CD4-positive, alpha-beta T cell (primary cell): ENCODE measurements at regions not wholly inside any gene's neighbourhood (a gene's known extent, or its start where the extent isn't known, plus 50 kb on each side); places are given as distances from the start of the nearest gene placed in this dataset.

Source experiments
- ATAC-seq: fragments of 200-7000 bp; cut with Tn5 transposase; one replicate; pipeline ENCODE4 v1.10.0; 2022; ENCODE audit warnings: mild to moderate bottlenecking; ENCODE audit not compliant: poor library complexity
- CTCF ChIA-PET: fragments of 350-600 bp; sonication (Branson Sonifier 250); formaldehyde crosslinking; loops from one replicate; lab custom pipeline; 2021; ENCODE audit warnings: antibody characterized with exemption, inconsistent platforms; lab: Charles Lee
- POLR2A ChIA-PET: fragments of 350-600 bp; sonication (Branson Sonifier 250); formaldehyde crosslinking; loops from one replicate; lab custom pipeline; 2021; ENCODE audit warnings: antibody characterized with exemption, inconsistent platforms; lab: Charles Lee
- DNase-seq, 14 experiments: peaks; one replicate each; pipeline ENCODE4 v3.0.0-alpha.2; 2013 to 2020; ENCODE audit warnings: mixed read lengths in 2 of 14
- H3K27ac ChIP-seq, 2 donors: one replicate each; pipeline versions ENCODE4 v1.5.1 to v1.7.0; 2013; ENCODE audit warnings: low read length in 2 of 2, low read depth in 1 of 2, mild to moderate bottlenecking in 1 of 2
- H3K27me3 ChIP-seq, 2 experiments: 1 replicate in 1 of 2; 2 replicates in 1 of 2; pipeline versions ENCODE4 v1.6.1 to v1.7.0; 2013; ENCODE audit warnings: low read length in 2 of 2, control low read depth in 1 of 2, mild to moderate bottlenecking in 1 of 2, moderate library complexity in 1 of 2; ENCODE audit not compliant: insufficient read depth in 2 of 2, control insufficient read depth in 1 of 2
- H3K36me3 ChIP-seq: one replicate; pipeline ENCODE4 v1.6.1; 2013; ENCODE audit warnings: low read length, control low read depth; ENCODE audit not compliant: insufficient read depth
- H3K4me1 ChIP-seq: one replicate; pipeline ENCODE4 v1.6.1; 2013; ENCODE audit warnings: low read length, control low read depth; ENCODE audit not compliant: insufficient read depth
- H3K4me3 ChIP-seq: one replicate; pipeline ENCODE4 v1.5.1; 2013; ENCODE audit warnings: mild to moderate bottlenecking, low read length, moderate library complexity
- H3K9me3 ChIP-seq, 2 experiments: 1 replicate in 1 of 2; 2 replicates in 1 of 2; pipeline versions ENCODE4 v1.6.1 to v1.7.0; 2013; ENCODE audit warnings: low read length in 2 of 2, mild to moderate bottlenecking in 2 of 2, control low read depth in 1 of 2, moderate library complexity in 1 of 2; ENCODE audit not compliant: control insufficient read depth in 1 of 2, insufficient read depth in 1 of 2
- H3K27ac Mint-ChIP-seq: one replicate; pipeline ENCODE4 v1.8.0; 2020; ENCODE audit warnings: mixed read lengths
- H3K27me3 Mint-ChIP-seq: one replicate; pipeline ENCODE4 v1.8.0; 2021; ENCODE audit warnings: mixed read lengths
- H3K36me3 Mint-ChIP-seq: one replicate; pipeline ENCODE4 v1.8.0; 2021; ENCODE audit warnings: low read depth, mixed read lengths
- H3K4me1 Mint-ChIP-seq: one replicate; pipeline ENCODE4 v1.8.0; 2021; ENCODE audit warnings: low read depth, mixed read lengths
- H3K4me3 Mint-ChIP-seq: one replicate; pipeline ENCODE4 v1.8.0; 2020; ENCODE audit warnings: mild to moderate bottlenecking, mixed read lengths
- H3K9me3 Mint-ChIP-seq: one replicate; pipeline ENCODE4 v1.8.0; 2020; ENCODE audit warnings: mixed read lengths
- CTCF ChIP-seq: fragments of 200-600 bp; IDR thresholded peaks from one replicate; pipeline ENCODE4 v1.8.0; 2022; ENCODE audit warnings: antibody characterized with exemption, mild to moderate bottlenecking
- intact Hi-C, 2 experiments: fragments of 100-400 bp; cut with DNase I in 1 of 2; cut with micrococcal nuclease in 1 of 2; formaldehyde crosslinking; loops; one replicate each; pipeline versions ENCODE4 v1.15.1 to v1.9.0; 2023 to 2025; cut with DNase I, micrococcal nuclease

- no peaks in the 10 kb centered on the region for H3K9me3 ChIP-seq
- Mint-ChIP-seq H3K36me3 (no peaks in the 10 kb centered on the region), H3K4me3 (no peak overlapping the region), H3K9me3 (no peaks in the 10 kb centered on the region), H3K4me1 (no peaks in the 10 kb centered on the region), H3K27me3 (no peaks in the 10 kb centered on the region), H3K27ac (no peak overlapping the region)
- H3K4me1 ChIP-seq: no peaks in the 10 kb centered on the region
- H3K27me3 ChIP-seq: no peaks in the 10 kb centered on the region
- no peak for TF ChIP-seq CTCF
- ATAC-seq (no peak), DNase-seq (no peak)
- intact Hi-C loops: no loop called here
- ChIA-PET CTCF (no interaction called here), POLR2A (no interaction called here)
- H3K36me3 ChIP-seq: no peaks in the 10 kb centered on the region
- H3K4me3 ChIP-seq: no peak overlapping the region
- no peak overlapping the region for H3K27ac ChIP-seq
Measured at GRCh38 chr13:85657942-85658341, 141.3 kb downstream of the SLITRK6 start.

- H3K9me3 Mint-ChIP-seq: peaks cover 3% of the 10 kb centered on the region
- no peaks in the 10 kb centered on the region for H3K27me3 Mint-ChIP-seq
- no peaks in the 10 kb centered on the region for H3K36me3 Mint-ChIP-seq
- ChIA-PET CTCF (no interaction called here), POLR2A (no interaction called here)
- no peak overlapping the region for H3K4me3 ChIP-seq
- ATAC-seq: no peak
- intact Hi-C loops: no loop called here
- no peaks in the 10 kb centered on the region for H3K36me3 ChIP-seq
- no peaks in the 10 kb centered on the region for H3K4me1 Mint-ChIP-seq
- no peaks in the 10 kb centered on the region for H3K4me1 ChIP-seq
- no peak for DNase-seq
- no peaks in the 10 kb centered on the region for H3K27me3 ChIP-seq
- no peak overlapping the region for H3K27ac ChIP-seq
- no peak overlapping the region for H3K4me3 Mint-ChIP-seq
- no peak overlapping the region for H3K27ac Mint-ChIP-seq
- no peaks in the 10 kb centered on the region for H3K9me3 ChIP-seq
- no peak for TF ChIP-seq CTCF
Measured at GRCh38 chr13:85655040-85655439, 144.2 kb downstream of the SLITRK6 start.

- no peak for DNase-seq
- peaks cover 3% of the 10 kb centered on the region for H3K9me3 Mint-ChIP-seq
- no peaks in the 10 kb centered on the region for H3K36me3 Mint-ChIP-seq
- no peak for ATAC-seq
- H3K4me3 ChIP-seq: no peak overlapping the region
- TF ChIP-seq CTCF: no peak
- H3K9me3 ChIP-seq: no peaks in the 10 kb centered on the region
- POLR2A ChIA-PET: no interaction called here
- H3K27ac Mint-ChIP-seq: no peak overlapping the region
- no peak overlapping the region for H3K27ac ChIP-seq
- no peak overlapping the region for H3K4me3 Mint-ChIP-seq
- no peaks in the 10 kb centered on the region for H3K4me1 Mint-ChIP-seq
- CTCF ChIA-PET: no interaction called here
- H3K27me3 Mint-ChIP-seq: no peaks in the 10 kb centered on the region
- intact Hi-C loops: no loop called here
- no peaks in the 10 kb centered on the region for H3K36me3 ChIP-seq
- H3K27me3 ChIP-seq: no peaks in the 10 kb centered on the region
- no peaks in the 10 kb centered on the region for H3K4me1 ChIP-seq
Measured at GRCh38 chr13:85654227-85654626, 145.0 kb downstream of the SLITRK6 start.
